H1 (cell line): ENCODE measurements at regions not wholly inside any gene's neighbourhood (a gene's known extent, or its start where the extent isn't known, plus 50 kb on each side); places are given as distances from the start of the nearest gene placed in this dataset.

Experiments used
- MAX ChIP-seq: IDR thresholded peaks from 2 replicates; pipeline ENCODE4 v1.6.1; 2012; ENCODE audit warnings: inconsistent platforms
- NRF1 ChIP-seq: IDR thresholded peaks from 2 replicates; pipeline ENCODE4 v1.6.1; 2011; ENCODE audit warnings: mild to moderate bottlenecking, low read depth, low read length, improper control_type of control experiment

DNA sequence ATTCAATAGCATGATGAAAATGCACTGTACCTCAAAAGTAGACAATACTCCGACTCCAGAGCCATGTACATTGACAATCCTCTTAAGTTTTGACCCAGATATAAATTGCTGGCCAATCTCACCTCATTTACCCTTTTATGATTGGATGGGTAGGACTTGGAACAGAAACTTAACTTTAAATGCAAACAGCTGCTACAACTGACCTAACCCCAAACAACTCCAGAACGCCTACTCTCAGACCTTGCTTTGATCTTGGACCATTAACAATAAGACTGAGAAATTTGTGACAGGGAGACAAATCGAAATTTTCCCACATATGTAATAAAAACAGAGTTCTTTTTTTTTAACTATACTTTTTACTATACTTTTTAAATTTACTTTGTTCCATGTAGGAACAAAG lies 200.5 kb upstream of the MCHR2 start (continued):
- TF ChIP-seq MAX (no peak), NRF1 (no peak)
